ENCODE measurements at regions not wholly inside any gene's neighbourhood (a gene's known extent, or its start where the extent isn't known, plus 50 kb on each side); places are given as distances from the start of the nearest gene placed in this dataset.

- ATAC-seq: no peak
Measured at GRCh38 chr1:96016219-96016618, 705.4 kb upstream of the PTBP2 start.

GRCh38 chr1:96020378-96020777, 701.2 kb upstream of the PTBP2 start:
- no peak for ATAC-seq

DNA sequence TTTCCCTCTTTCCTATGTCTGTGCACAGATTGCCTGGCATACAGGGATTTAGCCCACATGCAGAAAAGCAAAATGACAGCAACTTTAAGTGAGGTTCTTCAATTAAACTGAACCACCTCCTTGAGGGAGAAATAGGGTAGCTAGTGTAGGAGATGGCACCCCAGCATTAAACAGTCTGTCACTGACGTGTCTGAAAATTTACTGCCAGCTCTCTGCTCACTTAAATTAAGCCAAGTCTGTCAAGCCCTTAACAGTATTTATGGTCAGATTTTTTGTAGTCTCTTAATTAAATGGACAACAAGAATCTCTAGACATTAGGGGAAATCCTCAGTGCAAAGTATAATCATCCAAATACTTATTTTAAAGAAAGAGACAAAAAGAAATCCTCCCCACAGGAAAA, 696.5 kb upstream of the PTBP2 start:
- no peak for ATAC-seq

GRCh38 chr1:96028071-96028470, 693.5 kb upstream of the PTBP2 start:
- ATAC-seq: no peak

DNA sequence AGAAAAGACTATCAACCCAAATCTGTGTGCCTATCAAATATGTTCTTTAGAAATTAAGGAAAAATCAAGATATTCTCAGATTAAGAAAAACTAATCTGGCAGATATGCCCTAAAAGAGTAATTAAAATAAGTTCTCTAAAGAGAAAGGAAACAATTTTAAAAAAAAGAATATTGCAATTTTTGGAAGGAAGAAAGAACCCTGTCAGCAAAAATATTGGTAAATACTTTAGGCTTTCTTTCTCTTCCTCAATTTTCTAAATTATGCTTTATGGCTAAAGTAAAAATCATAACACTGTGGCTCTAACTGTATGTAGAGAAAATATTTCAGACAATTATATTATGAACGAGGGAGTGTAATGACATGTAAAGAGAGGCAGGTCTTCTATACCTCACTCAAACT, 691.3 kb upstream of the PTBP2 start:
- no peak for ATAC-seq

DNA sequence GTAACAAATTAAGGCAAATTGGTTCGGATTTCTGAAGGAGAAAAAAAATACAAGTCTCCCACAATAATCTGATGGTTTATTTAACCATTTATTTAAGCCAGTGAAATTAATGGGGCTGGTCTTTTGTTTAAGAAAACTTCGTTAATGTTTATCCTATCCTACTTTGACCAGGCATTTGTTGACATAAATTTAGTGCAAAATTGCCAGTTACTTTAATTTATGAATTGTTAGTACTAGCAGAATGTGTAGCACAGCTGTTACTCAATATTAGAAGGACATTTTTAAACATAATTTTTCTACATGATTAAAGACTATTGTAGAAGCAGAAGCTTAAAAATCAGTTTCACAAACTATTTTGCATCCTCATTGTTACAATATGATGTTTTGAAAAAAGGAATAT, 687.6 kb upstream of the PTBP2 start:
- ATAC-seq: no peak

DNA sequence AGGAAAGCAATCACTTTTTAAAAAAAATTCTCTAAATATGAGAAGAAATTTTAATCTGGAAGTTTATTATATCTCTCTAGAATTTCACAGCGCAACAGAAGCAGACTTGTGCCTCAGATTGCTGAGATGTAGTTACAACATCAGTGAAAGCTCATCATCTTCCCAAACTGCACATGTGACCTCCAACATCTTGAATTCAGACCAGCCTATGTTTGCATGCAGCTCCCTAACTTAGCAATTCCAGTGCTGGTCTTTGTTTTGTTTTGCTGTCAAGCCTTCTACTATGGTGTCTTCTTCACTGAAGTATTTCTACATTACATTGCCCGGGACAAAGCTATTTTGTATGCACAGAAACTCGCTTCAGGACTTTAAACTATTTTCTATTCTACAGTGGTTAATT, 684.8 kb upstream of the PTBP2 start:
- no peak for ATAC-seq

GRCh38 chr1:96038636-96039035, 682.9 kb upstream of the PTBP2 start:
- no peak for ATAC-seq

DNA sequence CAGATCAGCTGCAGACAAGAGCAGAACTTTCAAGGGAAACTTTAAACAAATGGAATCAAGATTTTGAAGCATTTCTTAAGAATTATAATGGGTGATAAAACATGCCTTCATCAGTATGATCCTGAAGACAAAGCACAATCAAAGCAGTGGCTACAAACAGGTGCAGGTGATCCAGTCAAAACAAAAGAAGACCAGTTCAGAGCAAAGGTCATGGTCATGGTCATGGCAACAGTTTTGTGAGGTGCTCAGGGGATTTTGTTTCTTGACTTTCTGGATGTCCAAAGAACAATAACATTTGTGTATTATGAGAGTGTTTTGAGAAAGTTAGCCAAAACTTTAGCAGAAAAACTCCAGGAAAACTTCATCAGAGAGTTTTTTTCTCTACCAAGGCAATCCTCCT, 681.7 kb upstream of the PTBP2 start:
- no peak for ATAC-seq

DNA sequence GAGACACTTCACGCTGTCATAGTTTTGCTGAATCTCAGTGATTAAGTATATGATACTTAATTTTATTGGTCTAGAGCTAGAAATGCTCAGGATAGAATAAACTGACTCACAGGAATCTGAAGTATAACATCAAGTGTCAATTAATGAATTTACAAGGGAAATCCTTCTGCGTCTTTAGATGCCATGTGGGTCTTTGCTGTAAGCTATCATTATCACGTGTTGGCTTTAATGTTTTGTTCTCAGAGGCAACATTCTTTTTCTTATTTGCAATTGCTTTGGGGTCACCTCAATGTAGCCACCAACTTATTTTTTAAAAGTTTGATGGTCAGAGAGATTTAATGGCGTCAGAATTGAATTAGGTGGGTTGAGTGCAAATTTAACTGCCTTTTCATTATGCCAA, 680.1 kb upstream of the PTBP2 start:
- ATAC-seq: no peak

GRCh38 chr1:96048572-96049212, 672.9 kb upstream of the PTBP2 start:
- ATAC-seq: no peak

GRCh38 chr1:96049759-96050409, 671.7 kb upstream of the PTBP2 start:
- ATAC-seq: no peak

GRCh38 chr1:96059276-96059675, 662.3 kb upstream of the PTBP2 start:
- ATAC-seq: no peak

- ATAC-seq: no peak
Measured at GRCh38 chr1:96059736-96060135, 661.8 kb upstream of the PTBP2 start.

- ATAC-seq: no peak
Measured at GRCh38 chr1:96060621-96061020, 661.0 kb upstream of the PTBP2 start.

DNA sequence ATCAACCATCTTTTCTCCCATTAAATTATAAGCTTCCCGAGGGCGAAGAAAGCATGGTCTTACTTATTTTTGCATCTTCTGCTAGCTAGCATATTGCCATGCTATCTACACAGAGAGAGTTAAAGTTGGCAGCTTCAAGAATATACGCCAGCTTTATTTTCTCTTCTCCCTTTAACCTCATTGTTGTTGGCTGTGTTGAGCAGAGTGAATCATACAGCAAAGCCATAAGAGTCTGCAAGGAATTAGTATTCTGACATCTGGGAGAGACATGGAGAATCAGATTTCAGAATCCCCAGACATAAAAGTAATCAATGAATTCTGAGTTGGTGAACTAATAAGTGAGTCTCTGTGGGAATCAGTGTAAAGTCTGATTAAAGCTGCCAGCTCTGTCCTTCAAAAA, 649.6 kb upstream of the PTBP2 start:
- ATAC-seq: no peak

DNA sequence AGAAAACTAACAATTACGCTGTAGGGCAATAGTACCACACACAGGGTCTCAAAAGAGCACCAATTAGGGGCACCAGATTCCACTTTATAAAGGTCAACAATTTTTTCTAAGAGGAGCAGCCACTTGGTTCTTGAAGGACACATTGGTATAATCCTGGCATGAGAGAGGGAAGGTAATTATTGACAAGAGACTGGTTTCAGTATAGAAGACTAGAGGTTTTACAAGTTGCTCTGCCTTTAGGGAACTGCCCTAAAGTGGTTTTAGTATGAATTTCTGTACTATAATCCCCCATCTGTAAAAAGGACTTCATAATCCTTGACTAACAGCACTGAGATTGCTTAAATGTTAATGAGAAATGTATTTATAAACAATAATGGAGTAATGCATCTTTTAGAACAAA, 648.5 kb upstream of the PTBP2 start:
- ATAC-seq: no peak

GRCh38 chr1:96074422-96074821, 647.2 kb upstream of the PTBP2 start:
- ATAC-seq: no peak

- ATAC-seq: no peak
Measured at GRCh38 chr1:96074876-96075577, 646.6 kb upstream of the PTBP2 start.

GRCh38 chr1:96075704-96076455, 645.7 kb upstream of the PTBP2 start:
- no peak for ATAC-seq

- ATAC-seq: no peak
Measured at GRCh38 chr1:96076589-96076988, 645.0 kb upstream of the PTBP2 start.

GRCh38 chr1:96079581-96079980, 642.0 kb upstream of the PTBP2 start:
- ATAC-seq: no peak

GRCh38 chr1:96080925-96081324, 640.7 kb upstream of the PTBP2 start:
- no peak for ATAC-seq

DNA sequence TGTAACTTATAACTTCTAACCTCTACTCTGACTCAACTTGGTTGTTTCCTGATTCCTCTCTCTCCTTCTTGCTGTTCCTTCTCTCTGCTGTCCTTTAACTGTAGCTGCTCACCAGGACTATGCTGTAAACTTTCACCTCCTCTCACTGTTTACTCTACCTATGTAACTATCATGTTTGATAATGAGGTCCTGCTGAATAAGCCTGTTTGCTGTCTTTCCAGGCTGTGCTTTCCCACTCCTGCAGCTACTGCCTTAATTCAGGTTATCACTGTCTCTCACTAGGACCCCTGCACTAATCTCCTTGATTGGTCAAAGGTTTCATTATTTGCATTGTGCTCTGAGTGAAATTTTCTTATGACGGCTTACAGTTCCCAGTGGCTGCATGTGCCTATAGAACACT, 633.9 kb upstream of the PTBP2 start:
- no peak for ATAC-seq
